H1 (cell line): ENCODE measurements at regions not wholly inside any gene's neighbourhood (a gene's known extent, or its start where the extent isn't known, plus 50 kb on each side); places are given as distances from the start of the nearest gene placed in this dataset.

ENCODE experiments used
- ATF3 ChIP-seq: IDR thresholded peaks from 2 replicates; pipeline ENCODE4 v1.6.1; 2011; ENCODE audit warnings: low read depth, mild to moderate bottlenecking, low read length; ENCODE audit not compliant: insufficient read depth
- BRCA1 ChIP-seq: IDR thresholded peaks from 2 replicates; pipeline ENCODE4 v1.6.1; 2012; ENCODE audit warnings: low read depth, low read length, improper control_type of control experiment
- CTCF ChIP-seq, 3 experiments: IDR thresholded peaks; 1 replicate in 2 of 3; 2 replicates in 1 of 3; pipeline versions ENCODE4 v1.5.1 to v1.6.1; 2011; ENCODE audit warnings: low read length in 3 of 3, mild to moderate bottlenecking in 3 of 3, inconsistent platforms in 2 of 3, low read depth in 1 of 3, moderate library complexity in 1 of 3; ENCODE audit not compliant: insufficient read depth in 1 of 3; ENCODE audit errors: control extremely low read depth in 1 of 3
- EGR1 ChIP-seq: IDR thresholded peaks from 2 replicates; pipeline ENCODE4 v1.6.1; 2011; ENCODE audit warnings: low read depth, low read length, borderline replicate concordance
- EP300 ChIP-seq, 2 experiments: IDR thresholded peaks; 1 replicate in 1 of 2; 2 replicates in 1 of 2; pipeline ENCODE4 v1.6.1; 2011 to 2012; ENCODE audit warnings: low read depth in 2 of 2, low read length in 2 of 2, mild to moderate bottlenecking in 2 of 2, borderline replicate concordance in 1 of 2, inconsistent platforms in 1 of 2, moderate library complexity in 1 of 2
- EZH2 ChIP-seq: fragments of 200-600 bp; sonication (generic); IDR thresholded peaks from 2 replicates; pipeline ENCODE4 v1.7.1; 2012; ENCODE audit warnings: low read depth, mild to moderate bottlenecking, moderate library complexity, low read length, inconsistent platforms; ENCODE audit not compliant: severe bottlenecking
- HDAC2 ChIP-seq, 2 experiments: fragments of 300-600 bp in 1 of 2; sonication (generic) in 1 of 2; IDR thresholded peaks; 2 replicates each; pipeline ENCODE4 v1.6.1; 2011 to 2012; ENCODE audit warnings: low read depth in 2 of 2, low read length in 2 of 2, mild to moderate bottlenecking in 2 of 2, moderate library complexity in 2 of 2, borderline replicate concordance in 1 of 2, inconsistent platforms in 1 of 2
- MAFK ChIP-seq: IDR thresholded peaks from 2 replicates; pipeline ENCODE4 v1.6.1; 2012; ENCODE audit warnings: low read depth, mild to moderate bottlenecking, improper control_type of control experiment, low read length
- MAX ChIP-seq: IDR thresholded peaks from 2 replicates; pipeline ENCODE4 v1.6.1; 2012; ENCODE audit warnings: inconsistent platforms
- POLR2A ChIP-seq, 2 experiments: IDR thresholded peaks; 1 replicate in 1 of 2; 2 replicates in 1 of 2; pipeline ENCODE4 v1.6.1; 2011; ENCODE audit warnings: low read depth in 2 of 2, low read length in 2 of 2, mild to moderate bottlenecking in 2 of 2; ENCODE audit errors: control extremely low read depth in 1 of 2
- POLR2AphosphoS5 ChIP-seq: IDR thresholded peaks from 2 replicates; pipeline ENCODE4 v1.6.1; 2011; ENCODE audit warnings: low read depth, low read length
- RFX5 ChIP-seq: IDR thresholded peaks from 2 replicates; pipeline ENCODE4 v1.6.1; 2011; ENCODE audit warnings: low read depth, low read length, improper control_type of control experiment, borderline replicate concordance
- SIN3A ChIP-seq, 2 experiments: IDR thresholded peaks in 1 of 2; conservative IDR thresholded peaks in 1 of 2; 2 replicates each; pipeline ENCODE4 v1.6.1; 2011 to 2012; ENCODE audit warnings: low read length in 2 of 2, improper control_type of control experiment in 1 of 2, low read depth in 1 of 2, mild to moderate bottlenecking in 1 of 2
- TEAD4 ChIP-seq: IDR thresholded peaks from 2 replicates; pipeline ENCODE4 v1.6.1; 2012; ENCODE audit warnings: low read depth, low read length, inconsistent platforms, mixed read lengths

GRCh38 chr9:119071636-119072035 lies 297.6 kb downstream of the BRINP1 start:
- TF ChIP-seq EGR1 (no peak), MAFK (no peak), SIN3A (conservative IDR thresholded peaks at IDR 0.05 in 1 of 2, IDR thresholded peaks at IDR 0.05 in 1 of 2; ENCODE audit: low read depth in 1 of 2, low read length in 2 of 2) (no peak), BRCA1 (no peak), CTCF (IDR thresholded peaks at IDR 0.05; ENCODE audit: control extremely low read depth in 1 of 3, insufficient read depth in 1 of 3, low read depth in 1 of 3, low read length in 3 of 3) (no peak), POLR2AphosphoS5 (no peak), MAX (no peak), HDAC2 (IDR thresholded peaks at IDR 0.05; ENCODE audit: borderline replicate concordance in 1 of 2, low read depth in 2 of 2, low read length in 2 of 2) (no peak), RFX5 (no peak), ATF3 (no peak), EP300 (IDR thresholded peaks at IDR 0.05; ENCODE audit: borderline replicate concordance in 1 of 2, low read depth in 2 of 2, low read length in 2 of 2) (no peak), POLR2A (IDR thresholded peaks at IDR 0.05; ENCODE audit: control extremely low read depth in 1 of 2, low read depth in 2 of 2, low read length in 2 of 2) (no peak), EZH2 (no peak), TEAD4 (no peak)
